HFFc6 (cell line): ENCODE measurements at regions not wholly inside any gene's neighbourhood (a gene's known extent, or its start where the extent isn't known, plus 50 kb on each side); places are given as distances from the start of the nearest gene placed in this dataset.

ENCODE experiments used
- DNase-seq: peaks from one replicate; pipeline ENCODE4 v3.0.0-alpha.2; 2018
- H3K27ac Mint-ChIP-seq: 2 replicates; pipeline ENCODE4 v1.8.0; 2020; ENCODE audit warnings: mild to moderate bottlenecking, mixed read lengths
- H3K27me3 Mint-ChIP-seq: 2 replicates; pipeline ENCODE4 v1.8.0; 2021; ENCODE audit warnings: mild to moderate bottlenecking, moderate library complexity, mixed read lengths; ENCODE audit not compliant: insufficient read depth
- H3K36me3 Mint-ChIP-seq: 2 replicates; pipeline ENCODE4 v1.8.0; 2021; ENCODE audit warnings: low read depth, mixed read lengths
- H3K4me1 Mint-ChIP-seq: 2 replicates; pipeline ENCODE4 v1.8.0; 2020; ENCODE audit warnings: low read depth, mixed read lengths
- H3K4me3 Mint-ChIP-seq: 2 replicates; pipeline ENCODE4 v1.8.0; 2020; ENCODE audit warnings: mild to moderate bottlenecking, moderate library complexity, mixed read lengths
- H3K9me3 Mint-ChIP-seq: 2 replicates; pipeline ENCODE4 v1.8.0; 2020; ENCODE audit warnings: mild to moderate bottlenecking, mixed read lengths
- TF ChIP-seq, protein P1 (sequence below): fragments of 200-600 bp; sonication (generic); IDR thresholded peaks from 2 replicates; pipeline ENCODE4 v1.5.0; 2021; ENCODE audit warnings: antibody characterized with exemption, mild to moderate bottlenecking

DNA sequence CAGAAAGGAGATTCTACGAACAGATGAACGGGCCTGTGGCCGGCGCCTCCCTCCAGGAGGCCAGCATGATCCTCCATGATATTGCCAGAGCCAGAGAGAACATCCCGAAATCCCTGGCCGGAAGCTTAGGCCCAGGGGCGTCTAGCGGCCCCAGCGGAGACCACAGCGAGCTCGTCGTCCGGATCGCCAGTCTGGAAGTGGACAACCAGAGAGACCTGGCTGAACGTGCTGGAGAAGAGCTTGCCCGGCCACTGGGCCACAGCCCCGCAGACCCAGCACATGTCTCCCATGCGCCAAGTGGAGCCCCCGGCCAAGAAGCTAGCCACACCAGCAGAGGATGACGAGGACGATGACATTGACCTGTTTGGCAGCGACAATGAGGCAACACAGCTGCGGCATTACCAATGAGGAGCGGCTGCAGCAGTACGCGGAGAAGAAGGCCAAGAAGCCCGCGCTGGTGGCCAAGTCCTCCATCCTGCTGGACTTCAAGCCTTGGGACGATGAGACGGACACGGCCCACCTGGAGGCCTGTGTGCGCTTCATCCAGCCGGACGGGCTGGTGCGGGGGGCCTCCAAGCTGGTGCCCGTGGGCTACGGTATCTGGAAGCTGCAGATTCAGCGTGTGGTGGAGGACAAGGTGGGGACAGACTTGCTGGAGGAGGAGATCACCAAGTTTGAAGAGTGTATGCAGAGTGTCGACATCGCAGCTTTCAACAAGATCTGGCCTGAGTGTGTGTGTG, 78.8 kb upstream of the FRY start:
- Mint-ChIP-seq H3K27ac (no peak overlapping the region), H3K9me3 (peaks cover 7% of the 10 kb centered on the region; the same call in 1 of the 2 replicates), H3K4me3 (no peak overlapping the region), H3K36me3 (no peaks in the 10 kb centered on the region), H3K27me3 (peaks cover 3% of the 10 kb centered on the region; the same call in 1 of the 2 replicates), H3K4me1 (peaks cover 22% of the 10 kb centered on the region)
- DNase-seq: no peak
- TF ChIP-seq, protein P1, sequence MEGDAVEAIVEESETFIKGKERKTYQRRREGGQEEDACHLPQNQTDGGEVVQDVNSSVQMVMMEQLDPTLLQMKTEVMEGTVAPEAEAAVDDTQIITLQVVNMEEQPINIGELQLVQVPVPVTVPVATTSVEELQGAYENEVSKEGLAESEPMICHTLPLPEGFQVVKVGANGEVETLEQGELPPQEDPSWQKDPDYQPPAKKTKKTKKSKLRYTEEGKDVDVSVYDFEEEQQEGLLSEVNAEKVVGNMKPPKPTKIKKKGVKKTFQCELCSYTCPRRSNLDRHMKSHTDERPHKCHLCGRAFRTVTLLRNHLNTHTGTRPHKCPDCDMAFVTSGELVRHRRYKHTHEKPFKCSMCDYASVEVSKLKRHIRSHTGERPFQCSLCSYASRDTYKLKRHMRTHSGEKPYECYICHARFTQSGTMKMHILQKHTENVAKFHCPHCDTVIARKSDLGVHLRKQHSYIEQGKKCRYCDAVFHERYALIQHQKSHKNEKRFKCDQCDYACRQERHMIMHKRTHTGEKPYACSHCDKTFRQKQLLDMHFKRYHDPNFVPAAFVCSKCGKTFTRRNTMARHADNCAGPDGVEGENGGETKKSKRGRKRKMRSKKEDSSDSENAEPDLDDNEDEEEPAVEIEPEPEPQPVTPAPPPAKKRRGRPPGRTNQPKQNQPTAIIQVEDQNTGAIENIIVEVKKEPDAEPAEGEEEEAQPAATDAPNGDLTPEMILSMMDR: no peak

DNA sequence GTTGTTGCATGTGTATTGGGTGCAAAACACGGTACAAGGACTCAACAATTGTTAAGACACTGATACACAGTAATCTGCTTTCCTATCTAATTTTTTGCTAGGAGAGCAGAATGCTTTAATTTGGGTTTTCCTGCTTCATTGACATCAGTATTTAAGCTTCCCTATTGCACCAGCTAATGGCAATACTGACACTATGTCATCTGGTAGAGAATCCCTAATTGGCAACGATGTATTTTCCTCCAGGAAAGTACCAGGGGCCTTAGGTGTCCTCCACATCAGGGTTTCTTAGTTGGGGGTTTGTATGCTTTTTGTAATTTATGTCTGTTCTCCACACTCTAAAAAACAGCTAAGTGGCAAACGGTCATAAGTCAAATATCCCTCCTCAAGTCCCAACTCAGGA, 76.5 kb upstream of the FRY start:
- H3K27ac Mint-ChIP-seq: no peak overlapping the region
- peaks cover 21% of the 10 kb centered on the region for H3K4me1 Mint-ChIP-seq
- DNase-seq: no peak
- H3K4me3 Mint-ChIP-seq: no peak overlapping the region
- TF ChIP-seq, protein P1: no peak
- H3K36me3 Mint-ChIP-seq: no peaks in the 10 kb centered on the region
- H3K27me3 Mint-ChIP-seq: peaks cover 2% of the 10 kb centered on the region; the same call in 1 of the 2 replicates
- peaks cover 9% of the 10 kb centered on the region; the same call in 1 of the 2 replicates for H3K9me3 Mint-ChIP-seq

DNA sequence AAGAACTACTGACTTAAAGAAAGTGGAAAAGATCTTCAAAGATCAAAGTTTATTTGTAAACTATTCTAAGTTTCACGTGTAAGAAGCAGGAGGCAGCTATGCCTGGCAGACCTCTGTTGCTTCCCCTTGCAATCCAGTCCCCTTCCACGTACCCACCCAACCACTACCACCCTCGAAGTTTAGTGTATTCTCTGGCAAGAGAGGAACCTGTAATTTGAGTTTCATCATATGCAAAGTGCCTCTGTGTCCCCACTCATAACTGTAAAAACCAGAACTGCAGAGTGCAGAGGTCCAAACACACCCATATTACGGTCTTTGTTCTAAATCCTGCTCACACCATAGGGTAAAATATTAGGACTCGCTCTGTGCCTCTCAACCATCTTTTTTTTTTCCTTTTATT, 75.8 kb upstream of the FRY start:
- H3K9me3 Mint-ChIP-seq: peaks cover 9% of the 10 kb centered on the region; the same call in 1 of the 2 replicates
- DNase-seq: no peak
- no peak overlapping the region for H3K27ac Mint-ChIP-seq
- no peak overlapping the region for H3K4me3 Mint-ChIP-seq
- TF ChIP-seq, protein P1: no peak
- H3K27me3 Mint-ChIP-seq: peaks cover 2% of the 10 kb centered on the region; the same call in 1 of the 2 replicates
- H3K4me1 Mint-ChIP-seq: peaks cover 21% of the 10 kb centered on the region
- H3K36me3 Mint-ChIP-seq: no peaks in the 10 kb centered on the region

DNA sequence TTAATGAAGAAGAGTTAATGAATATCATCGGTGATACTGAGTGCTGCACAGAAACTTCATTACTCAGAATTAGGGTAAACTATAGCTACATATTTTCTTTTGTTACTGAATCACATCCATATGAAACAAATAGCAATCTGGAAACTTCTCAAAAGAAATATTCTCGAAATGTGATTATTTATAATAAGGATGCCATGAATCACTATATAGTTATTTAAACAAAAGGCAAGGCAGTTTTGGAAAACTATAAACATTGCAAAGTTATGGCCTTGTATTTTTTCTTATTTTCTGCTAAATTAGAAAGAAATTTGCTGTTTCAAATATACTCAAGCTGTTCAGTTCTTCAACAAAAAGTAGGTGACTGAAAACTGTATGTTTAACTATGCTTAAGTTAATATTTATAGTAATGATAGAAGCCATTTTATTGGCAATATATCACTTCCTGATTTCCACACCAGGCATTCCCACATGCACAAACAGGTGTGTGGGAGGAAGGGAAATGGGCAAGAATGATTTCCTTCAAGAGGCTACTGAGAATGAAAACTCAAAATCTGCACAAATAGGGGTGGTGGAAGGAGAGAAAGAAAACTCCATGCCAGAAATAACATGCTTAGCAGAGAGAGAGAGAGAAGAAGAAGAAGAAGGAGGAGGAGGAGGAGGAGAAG, 74.5 kb upstream of the FRY start:
- TF ChIP-seq, protein P1: no peak
- Mint-ChIP-seq H3K4me3 (no peak overlapping the region), H3K27ac (no peak overlapping the region), H3K27me3 (no peaks in the 10 kb centered on the region; the same call in 1 of the 2 replicates), H3K9me3 (peaks cover 9% of the 10 kb centered on the region; the same call in 1 of the 2 replicates), H3K4me1 (peaks cover 15% of the 10 kb centered on the region), H3K36me3 (no peaks in the 10 kb centered on the region)
- no peak for DNase-seq

DNA sequence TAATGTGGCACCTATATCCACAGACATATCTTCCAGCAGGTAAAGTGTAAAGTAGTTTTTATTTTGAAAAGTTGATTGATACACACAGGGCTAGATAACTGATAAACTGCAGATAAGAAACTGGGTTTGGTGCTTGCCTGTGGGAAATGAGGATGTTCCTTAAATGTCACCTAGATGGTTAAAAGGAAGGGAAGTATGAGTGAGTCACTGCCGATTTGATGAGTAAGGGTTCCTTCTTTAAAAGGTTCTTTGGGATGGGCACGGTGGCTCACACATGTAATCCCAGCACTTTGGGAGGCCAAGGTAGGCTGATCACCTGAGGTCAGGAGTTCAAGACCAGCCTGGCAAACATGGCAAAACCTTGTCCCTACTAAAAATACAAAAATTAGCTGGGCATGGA, 73.8 kb upstream of the FRY start:
- no peak for DNase-seq
- Mint-ChIP-seq H3K27ac (no peak overlapping the region), H3K27me3 (no peaks in the 10 kb centered on the region; the same call in 1 of the 2 replicates), H3K4me3 (no peak overlapping the region), H3K36me3 (no peaks in the 10 kb centered on the region), H3K9me3 (peaks cover 9% of the 10 kb centered on the region; the same call in 1 of the 2 replicates), H3K4me1 (peaks cover 20% of the 10 kb centered on the region)
- TF ChIP-seq, protein P1: no peak
